IMR-90 (cell line): ENCODE measurements at regions not wholly inside any gene's neighbourhood (a gene's known extent, or its start where the extent isn't known, plus 50 kb on each side); places are given as distances from the start of the nearest gene placed in this dataset.

ENCODE experiments used
- ATAC-seq: fragments of 200-7000 bp; cut with Tn5 transposase; 2 replicates; pipeline ENCODE4 v1.9.1; 2020; ENCODE audit warnings: low read depth, mild to moderate bottlenecking, moderate library complexity
- BruUV-seq: library from RNA; stranded (reverse); fragments of 400-500 nt; replicated peaks from 2 replicates; lab custom pipeline; 2021; lab: Mats Ljungman, UMichigan
- CTCF ChIA-PET: fragments of 300-600 bp; formaldehyde crosslinking; extraction: SDS; loops from one replicate; lab custom pipeline; 2021; ENCODE audit warnings: antibody characterized with exemption; lab: Yijun Ruan, JAX
- POLR2A ChIA-PET: fragments of 300-600 bp; sonication (Branson Sonifier 250); formaldehyde crosslinking; loops from one replicate; lab custom pipeline; 2022; ENCODE audit warnings: antibody characterized with exemption; ENCODE audit not compliant: unreplicated experiment; lab: Charles Lee
- DNase-seq: peaks from one replicate; pipeline ENCODE4 v3.0.0; 2013
- H2AFZ ChIP-seq: replicated peaks from 2 replicates; pipeline ENCODE3; 2013; ENCODE audit warnings: low read length, mild to moderate bottlenecking; ENCODE audit not compliant: poor library complexity
- H2AK5ac ChIP-seq: 2 replicates; pipeline ENCODE4 v1.6.1; 2013; ENCODE audit warnings: low read depth, low read length, inconsistent platforms
- H2AK9ac ChIP-seq: replicated peaks from 2 replicates; pipeline ENCODE3; 2013; ENCODE audit warnings: mild to moderate bottlenecking, low read depth, low read length, moderate library complexity; ENCODE audit not compliant: poor library complexity
- H2BK120ac ChIP-seq: 2 replicates; pipeline ENCODE4 v1.6.1; 2013; ENCODE audit warnings: low read depth, low read length, inconsistent platforms
- H2BK15ac ChIP-seq: 3 replicates; pipeline ENCODE4 v1.6.1; 2013; ENCODE audit warnings: low read depth, low read length, inconsistent platforms
- H2BK20ac ChIP-seq: 2 replicates; pipeline ENCODE4 v1.6.1; 2013; ENCODE audit warnings: low read depth, mild to moderate bottlenecking, inconsistent platforms, low read length, moderate library complexity
- H2BK5ac ChIP-seq: 2 replicates; pipeline ENCODE4 v1.6.1; 2013; ENCODE audit warnings: mild to moderate bottlenecking, low read depth, low read length, inconsistent platforms; ENCODE audit not compliant: poor library complexity, severe bottlenecking
- H3K14ac ChIP-seq: replicated peaks from 2 replicates; pipeline ENCODE4 v1.6.1; 2013; ENCODE audit warnings: low read depth, low read length, inconsistent platforms
- H3K18ac ChIP-seq: 2 replicates; pipeline ENCODE4 v1.6.1; 2013; ENCODE audit warnings: low read depth, low read length, control low read depth
- H3K23ac ChIP-seq: 2 replicates; pipeline ENCODE4 v1.6.1; 2013; ENCODE audit warnings: low read depth, low read length, inconsistent platforms
- H3K27ac ChIP-seq: 2 replicates; pipeline ENCODE4 v1.5.1; 2013; ENCODE audit warnings: mild to moderate bottlenecking, control low read depth, low read length; ENCODE audit not compliant: insufficient read depth
- H3K27me3 ChIP-seq: 2 replicates; pipeline ENCODE4 v1.6.1; 2013; ENCODE audit warnings: low read length; ENCODE audit not compliant: control insufficient read depth, insufficient read depth
- H3K36me3 ChIP-seq: 2 replicates; pipeline ENCODE4 v1.6.1; 2013; ENCODE audit warnings: low read length, mixed read lengths; ENCODE audit not compliant: control insufficient read depth, insufficient read depth
- H3K4ac ChIP-seq: 2 replicates; pipeline ENCODE4 v1.6.1; 2013; ENCODE audit warnings: low read depth, low read length, inconsistent platforms
- H3K4me1 ChIP-seq: 2 replicates; pipeline ENCODE4 v1.6.1; 2013; ENCODE audit warnings: low read length, mixed read lengths; ENCODE audit not compliant: control insufficient read depth, insufficient read depth
- H3K4me2 ChIP-seq: 2 replicates; pipeline ENCODE4 v1.6.1; 2013; ENCODE audit warnings: low read depth, mild to moderate bottlenecking, control low read depth, low read length, moderate library complexity
- H3K4me3 ChIP-seq: 2 replicates; pipeline ENCODE4 v1.5.1; 2013; ENCODE audit warnings: low read depth, mild to moderate bottlenecking, control low read depth, low read length, moderate library complexity; ENCODE audit not compliant: insufficient read depth
- H3K56ac ChIP-seq: 2 replicates; pipeline ENCODE4 v1.6.1; 2013; ENCODE audit warnings: low read length, inconsistent platforms; ENCODE audit not compliant: insufficient read depth; ENCODE audit errors: extremely low read depth
- H3K79me1 ChIP-seq, 2 experiments: 2 replicates each; pipeline ENCODE4 v1.6.1; 2013; ENCODE audit warnings: low read length in 2 of 2, inconsistent platforms in 1 of 2, low read depth in 1 of 2
- H3K9ac ChIP-seq: 2 replicates; pipeline ENCODE4 v1.6.1; 2013; ENCODE audit warnings: low read depth, low read length, control low read depth
- H3K9me1 ChIP-seq: 2 replicates; pipeline ENCODE4 v1.6.1; 2013; ENCODE audit warnings: low read length, inconsistent platforms; ENCODE audit not compliant: insufficient read depth
- H3K9me3 ChIP-seq: 2 replicates; pipeline ENCODE4 v1.6.1; 2013; ENCODE audit warnings: low read length; ENCODE audit not compliant: control insufficient read depth, insufficient read depth
- H4K20me1 ChIP-seq: 2 replicates; pipeline ENCODE4 v1.6.1; 2013; ENCODE audit warnings: low read length, inconsistent platforms; ENCODE audit not compliant: insufficient read depth
- H4K5ac ChIP-seq: 2 replicates; pipeline ENCODE4 v1.6.1; 2013; ENCODE audit warnings: mild to moderate bottlenecking, low read depth, low read length, control low read depth
- H4K8ac ChIP-seq, 2 experiments: 2 replicates each; pipeline ENCODE4 v1.6.1; 2013; ENCODE audit warnings: low read depth in 2 of 2, low read length in 2 of 2, control low read depth in 1 of 2, inconsistent platforms in 1 of 2
- H4K91ac ChIP-seq: 2 replicates; pipeline ENCODE4 v1.6.1; 2013; ENCODE audit warnings: low read depth, low read length, inconsistent platforms; ENCODE audit not compliant: insufficient read depth
- BHLHE40 ChIP-seq: fragments of 150-350 bp; IDR thresholded peaks from 2 replicates; pipeline ENCODE4 v1.6.1; 2016; ENCODE audit warnings: mild to moderate bottlenecking, low read depth, low read length
- CEBPB ChIP-seq: IDR thresholded peaks from 2 replicates; pipeline ENCODE4 v1.6.1; 2012; ENCODE audit warnings: low read depth, low read length, improper control_type of control experiment
- CHD1 ChIP-seq: IDR thresholded peaks from 2 replicates; pipeline ENCODE4 v1.6.1; 2012; ENCODE audit warnings: low read depth, low read length, improper control_type of control experiment
- ELK1 ChIP-seq: fragments of 150-350 bp; IDR thresholded peaks from 2 replicates; pipeline ENCODE4 v1.6.1; 2016; ENCODE audit warnings: low read depth, mild to moderate bottlenecking, low read length, moderate library complexity, borderline replicate concordance
- FOS ChIP-seq: fragments of 150-350 bp; IDR thresholded peaks from 2 replicates; pipeline ENCODE4 v1.6.1; 2016; ENCODE audit warnings: low read depth, low read length
- MAFK ChIP-seq: IDR thresholded peaks from 2 replicates; pipeline ENCODE4 v1.6.1; 2012; ENCODE audit warnings: low read depth, low read length, improper control_type of control experiment
- MAZ ChIP-seq: IDR thresholded peaks from 2 replicates; pipeline ENCODE4 v1.6.1; 2012; ENCODE audit warnings: low read depth, mild to moderate bottlenecking, low read length, improper control_type of control experiment, moderate library complexity, borderline replicate concordance
- MXI1 ChIP-seq: IDR thresholded peaks from 2 replicates; pipeline ENCODE4 v1.6.1; 2012; ENCODE audit warnings: low read depth, mild to moderate bottlenecking, low read length, moderate library complexity, borderline replicate concordance
- NFE2L2 ChIP-seq: fragments of 150-350 bp; IDR thresholded peaks from 2 replicates; pipeline ENCODE4 v1.6.1; 2016; ENCODE audit warnings: low read depth, mild to moderate bottlenecking, low read length
- POLR2A ChIP-seq: IDR thresholded peaks from 2 replicates; pipeline ENCODE4 v1.6.1; 2012; ENCODE audit warnings: mild to moderate bottlenecking, low read depth, low read length
- RAD21 ChIP-seq: IDR thresholded peaks from 2 replicates; pipeline ENCODE4 v1.6.1; 2012; ENCODE audit warnings: low read length, improper control_type of control experiment
- RCOR1 ChIP-seq: IDR thresholded peaks from 2 replicates; pipeline ENCODE4 v1.6.1; 2012; ENCODE audit warnings: mild to moderate bottlenecking, low read length, improper control_type of control experiment; ENCODE audit not compliant: insufficient replicate concordance
- RFX5 ChIP-seq: IDR thresholded peaks from 2 replicates; pipeline ENCODE4 v1.8.0; 2012; ENCODE audit warnings: low read depth, mild to moderate bottlenecking, low read length, moderate library complexity
- SMC3 ChIP-seq: fragments of 150-350 bp; IDR thresholded peaks from 2 replicates; pipeline ENCODE4 v1.6.1; 2016; ENCODE audit warnings: low read depth, mild to moderate bottlenecking, antibody characterized with exemption, low read length, moderate library complexity
- USF2 ChIP-seq: fragments of 150-350 bp; IDR thresholded peaks from 2 replicates; pipeline ENCODE4 v1.6.1; 2017; ENCODE audit warnings: mild to moderate bottlenecking, antibody characterized with exemption, low read length, low read depth
- WGBS, 2 experiments: methylation state at CpG; one replicate each; pipeline versions ENCODE4 v1.1.5 to v1.1.7; 2013; ENCODE audit warnings: missing lambda C conversion rate in 2 of 2; ENCODE audit not compliant: insufficient read length in 1 of 2; ENCODE audit errors: extremely low coverage in 2 of 2; 5-methylcytosine and 5-hydroxymethylcytosine counted together
- dilution Hi-C: fragments of 300-500 bp; cut with HindIII; formaldehyde crosslinking; loops from one replicate; pipeline ENCODE4 v1.14.3; 2018; ENCODE audit warnings: low sequenced_read_pairs; ENCODE audit not compliant: unreplicated experiment
- in situ Hi-C: fragments of 300-500 bp; cut with MboI; formaldehyde crosslinking; loops from 3 replicates; pipeline ENCODE4 v1.14.3; 2019; ENCODE audit warnings: low sequenced_read_pairs, inconsistent platforms, mixed read lengths
- intact Hi-C: fragments of 100-400 bp; cut with micrococcal nuclease; formaldehyde crosslinking; loops from 2 replicates; pipeline ENCODE4 v1.10.0; 2022
- TF ChIP-seq, protein P1 (sequence below): conservative IDR thresholded peaks from 2 replicates; pipeline ENCODE4 v1.5.1; 2012; ENCODE audit warnings: mild to moderate bottlenecking, low read depth, low read length, improper control_type of control experiment

- no TSS peak for BruUV-seq
- no peak for DNase-seq
- no peak overlapping the region for H3K23ac ChIP-seq
- H4K20me1 ChIP-seq, result no peaks in the 10 kb centered on the region; the same call in 1 of the 2 replicates
- no peak overlapping the region for H3K18ac ChIP-seq
- no peak overlapping the region for H2AK9ac ChIP-seq
- H3K4ac ChIP-seq, result no peak overlapping the region
- no peak overlapping the region for H2BK20ac ChIP-seq
- no peak overlapping the region for H2BK120ac ChIP-seq
- H3K56ac ChIP-seq, result no peak overlapping the region
- no peak overlapping the region for H2AK5ac ChIP-seq
- intact Hi-C loops, result no loop called here
- H3K36me3 ChIP-seq, result peaks cover 58% of the 10 kb centered on the region
- no peaks in the 10 kb centered on the region for H3K9me3 ChIP-seq
- no peaks in the 10 kb centered on the region for H3K4me1 ChIP-seq
- H4K8ac ChIP-seq, result no peak overlapping the region
- H3K79me1 ChIP-seq, result no peaks in the 10 kb centered on the region
- H2BK5ac ChIP-seq, result no peak overlapping the region
- no peak overlapping the region for H3K14ac ChIP-seq
- H3K9me1 ChIP-seq, result peaks cover 7% of the 10 kb centered on the region; the same call in 1 of the 2 replicates
- ChIA-PET POLR2A (no interaction called here), CTCF (interaction anchor here (0.7 kb wide), 1 partner anchor 70 kb away, joined by 6 read pairs; no protein-coding TSS in a partner anchor)
- no peak overlapping the region for H4K5ac ChIP-seq
- H4K91ac ChIP-seq, result no peak overlapping the region
- H2BK15ac ChIP-seq, result no peak overlapping the region
- H3K27ac ChIP-seq, result no peak overlapping the region
- H2AFZ ChIP-seq, result no peak overlapping the region
- H3K4me2 ChIP-seq, result no peak overlapping the region
- dilution Hi-C loops, result no loop called here
- WGBS, 2 experiments, result no CpG with 5 or more reads among the region's 2 CpGs
- H3K4me3 ChIP-seq, result no peak overlapping the region
- no peak for ATAC-seq
- no peak overlapping the region for H3K9ac ChIP-seq
- no peaks in the 10 kb centered on the region for H3K27me3 ChIP-seq
- TF ChIP-seq BHLHE40, result no peak
- TF ChIP-seq RCOR1, result no peak
- no peak for TF ChIP-seq MAFK
- no peak for TF ChIP-seq MXI1
- no peak for TF ChIP-seq RAD21
- no peak for TF ChIP-seq FOS
- no peak for TF ChIP-seq CHD1
- no peak for TF ChIP-seq SMC3
- TF ChIP-seq, protein P1, sequence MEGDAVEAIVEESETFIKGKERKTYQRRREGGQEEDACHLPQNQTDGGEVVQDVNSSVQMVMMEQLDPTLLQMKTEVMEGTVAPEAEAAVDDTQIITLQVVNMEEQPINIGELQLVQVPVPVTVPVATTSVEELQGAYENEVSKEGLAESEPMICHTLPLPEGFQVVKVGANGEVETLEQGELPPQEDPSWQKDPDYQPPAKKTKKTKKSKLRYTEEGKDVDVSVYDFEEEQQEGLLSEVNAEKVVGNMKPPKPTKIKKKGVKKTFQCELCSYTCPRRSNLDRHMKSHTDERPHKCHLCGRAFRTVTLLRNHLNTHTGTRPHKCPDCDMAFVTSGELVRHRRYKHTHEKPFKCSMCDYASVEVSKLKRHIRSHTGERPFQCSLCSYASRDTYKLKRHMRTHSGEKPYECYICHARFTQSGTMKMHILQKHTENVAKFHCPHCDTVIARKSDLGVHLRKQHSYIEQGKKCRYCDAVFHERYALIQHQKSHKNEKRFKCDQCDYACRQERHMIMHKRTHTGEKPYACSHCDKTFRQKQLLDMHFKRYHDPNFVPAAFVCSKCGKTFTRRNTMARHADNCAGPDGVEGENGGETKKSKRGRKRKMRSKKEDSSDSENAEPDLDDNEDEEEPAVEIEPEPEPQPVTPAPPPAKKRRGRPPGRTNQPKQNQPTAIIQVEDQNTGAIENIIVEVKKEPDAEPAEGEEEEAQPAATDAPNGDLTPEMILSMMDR, result no peak
- no peak for TF ChIP-seq CEBPB
- no peak for TF ChIP-seq MAZ
- TF ChIP-seq NFE2L2, result no peak
- TF ChIP-seq USF2, result no peak
- TF ChIP-seq ELK1, result no peak
- no peak for TF ChIP-seq POLR2A
- no peak for TF ChIP-seq RFX5
- in situ Hi-C loops, result no loop called here
Measured at GRCh38 chr20:3325864-3326263, 81.6 kb downstream of the DNAAF9 start.
